Astrocyte of the spinal cord (primary cell): ENCODE measurements at regions not wholly inside any gene's neighbourhood (a gene's known extent, or its start where the extent isn't known, plus 50 kb on each side); places are given as distances from the start of the nearest gene placed in this dataset.

Experiments
- DNase-seq: peaks from one replicate; pipeline ENCODE4 v3.0.0; 2011; ENCODE audit warnings: low read depth, low spot score
- H3K4me3 ChIP-seq: 2 replicates; pipeline ENCODE4 v1.5.1; 2011; ENCODE audit warnings: low read depth, mild to moderate bottlenecking, low read length, moderate library complexity
- in situ Hi-C: cut with HindIII; loops from 2 replicates; pipeline ENCODE4 v1.10.0; 2017; ENCODE audit warnings: low sequenced_read_pairs
- TF ChIP-seq, protein P1 (sequence below): IDR thresholded peaks from 2 replicates; pipeline ENCODE4 v1.5.1; 2012; ENCODE audit warnings: low read depth, mild to moderate bottlenecking, low read length, inconsistent platforms

DNA sequence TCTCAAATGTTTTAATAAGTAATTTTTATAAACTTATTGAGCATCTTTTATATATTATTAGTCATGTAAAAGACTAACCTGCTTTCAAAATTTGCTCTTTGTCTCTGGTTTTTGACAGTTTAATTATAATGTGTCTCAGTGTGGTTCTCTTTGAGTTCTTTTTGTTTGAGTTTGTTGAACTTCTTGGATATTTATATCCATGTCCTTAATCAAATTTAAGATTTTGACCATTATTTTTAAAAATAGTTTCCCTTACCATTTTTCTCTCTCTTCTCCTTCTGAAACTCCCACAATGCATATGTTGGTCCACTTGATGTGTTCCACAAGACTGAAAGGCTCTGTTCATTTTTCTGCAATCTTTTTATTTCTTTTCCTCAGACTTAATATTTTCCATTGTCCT, 366.1 kb upstream of the GOLIM4 start:
- DNase-seq, result no peak
- no peak overlapping the region for H3K4me3 ChIP-seq
- TF ChIP-seq, protein P1, sequence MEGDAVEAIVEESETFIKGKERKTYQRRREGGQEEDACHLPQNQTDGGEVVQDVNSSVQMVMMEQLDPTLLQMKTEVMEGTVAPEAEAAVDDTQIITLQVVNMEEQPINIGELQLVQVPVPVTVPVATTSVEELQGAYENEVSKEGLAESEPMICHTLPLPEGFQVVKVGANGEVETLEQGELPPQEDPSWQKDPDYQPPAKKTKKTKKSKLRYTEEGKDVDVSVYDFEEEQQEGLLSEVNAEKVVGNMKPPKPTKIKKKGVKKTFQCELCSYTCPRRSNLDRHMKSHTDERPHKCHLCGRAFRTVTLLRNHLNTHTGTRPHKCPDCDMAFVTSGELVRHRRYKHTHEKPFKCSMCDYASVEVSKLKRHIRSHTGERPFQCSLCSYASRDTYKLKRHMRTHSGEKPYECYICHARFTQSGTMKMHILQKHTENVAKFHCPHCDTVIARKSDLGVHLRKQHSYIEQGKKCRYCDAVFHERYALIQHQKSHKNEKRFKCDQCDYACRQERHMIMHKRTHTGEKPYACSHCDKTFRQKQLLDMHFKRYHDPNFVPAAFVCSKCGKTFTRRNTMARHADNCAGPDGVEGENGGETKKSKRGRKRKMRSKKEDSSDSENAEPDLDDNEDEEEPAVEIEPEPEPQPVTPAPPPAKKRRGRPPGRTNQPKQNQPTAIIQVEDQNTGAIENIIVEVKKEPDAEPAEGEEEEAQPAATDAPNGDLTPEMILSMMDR, result no peak
- in situ Hi-C loops, result no loop called here

DNA sequence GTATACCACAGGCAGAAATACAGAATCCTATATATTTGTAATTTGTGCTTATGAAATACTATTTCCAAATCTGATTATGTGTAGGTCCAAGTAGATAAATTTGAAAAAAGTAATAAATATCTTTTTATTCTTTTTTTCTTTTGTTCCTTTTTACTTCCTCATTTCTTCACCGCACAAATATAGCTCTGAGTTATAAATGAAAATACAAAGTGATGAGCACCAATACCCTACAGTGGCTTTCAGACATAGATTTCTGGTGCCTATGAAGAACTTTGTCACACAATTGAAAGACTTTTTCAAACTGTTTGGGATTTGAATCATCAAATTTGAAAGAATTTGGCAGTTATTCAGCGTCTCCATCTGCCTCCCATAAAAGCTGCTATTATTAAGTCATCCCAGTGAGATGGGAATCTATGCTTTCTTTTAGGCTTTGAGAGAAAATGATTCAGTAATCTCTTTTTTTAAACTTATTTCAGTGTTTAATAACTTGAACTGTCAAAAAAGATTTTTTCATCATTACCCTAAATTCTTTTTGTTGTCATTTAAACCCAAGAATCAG, 363.6 kb upstream of the GOLIM4 start:
- TF ChIP-seq, protein P1, result no peak
- peak; percentile 36 for DNase-seq
- no peak overlapping the region for H3K4me3 ChIP-seq
- in situ Hi-C loops, result no loop called here

DNA sequence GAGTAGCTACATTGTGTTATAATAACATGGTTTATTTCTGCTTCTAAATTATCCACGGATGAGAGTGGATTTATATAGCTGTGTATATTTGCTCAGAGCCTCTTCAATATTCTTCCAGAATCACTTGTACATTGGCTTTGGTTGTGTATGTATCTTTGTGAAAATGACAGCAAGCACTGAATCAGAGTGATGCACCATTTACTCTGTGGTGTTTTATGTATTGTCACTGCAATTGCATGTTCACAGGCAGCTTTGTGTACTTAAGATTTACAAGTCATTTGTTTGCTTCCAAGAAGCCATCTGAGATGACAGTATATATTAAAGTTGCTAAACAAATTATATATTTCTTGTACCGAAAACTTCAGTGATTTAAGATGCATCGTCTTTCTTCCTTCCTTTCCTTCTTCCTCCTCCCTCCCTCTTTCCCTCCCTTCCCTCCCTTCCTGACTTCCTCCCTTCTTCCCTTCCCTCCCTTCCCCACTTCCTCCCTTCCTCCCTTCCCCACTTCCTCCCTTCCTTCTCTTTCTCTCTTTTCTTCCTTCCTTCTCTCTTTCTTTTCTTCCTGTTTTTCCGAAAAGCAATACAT, 362.3 kb upstream of the GOLIM4 start:
- DNase-seq, result no peak
- no peak overlapping the region for H3K4me3 ChIP-seq
- in situ Hi-C loops, result no loop called here
- TF ChIP-seq, protein P1, result no peak

DNA sequence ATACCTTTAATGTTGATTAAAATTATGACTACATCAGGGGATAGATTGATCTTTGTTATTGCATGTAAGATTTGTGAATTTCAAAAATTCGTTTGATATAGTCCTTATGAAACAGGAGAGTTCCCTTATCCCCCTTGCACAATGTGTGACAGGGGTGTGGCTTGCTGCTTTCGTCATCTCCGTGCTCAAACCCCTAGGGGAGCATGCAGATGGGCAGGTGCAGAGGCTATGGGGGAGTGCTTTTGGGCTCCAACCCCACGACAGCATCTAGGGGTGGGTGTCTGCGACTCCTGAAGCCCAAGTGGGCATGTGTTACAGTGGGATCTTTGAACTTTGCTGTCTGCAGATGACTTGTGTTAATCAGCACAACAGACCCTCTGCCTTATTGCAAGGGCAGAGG, 360.1 kb upstream of the GOLIM4 start:
- no peak for DNase-seq
- H3K4me3 ChIP-seq, result no peak overlapping the region
- in situ Hi-C loops, result no loop called here
- TF ChIP-seq, protein P1, result no peak

DNA sequence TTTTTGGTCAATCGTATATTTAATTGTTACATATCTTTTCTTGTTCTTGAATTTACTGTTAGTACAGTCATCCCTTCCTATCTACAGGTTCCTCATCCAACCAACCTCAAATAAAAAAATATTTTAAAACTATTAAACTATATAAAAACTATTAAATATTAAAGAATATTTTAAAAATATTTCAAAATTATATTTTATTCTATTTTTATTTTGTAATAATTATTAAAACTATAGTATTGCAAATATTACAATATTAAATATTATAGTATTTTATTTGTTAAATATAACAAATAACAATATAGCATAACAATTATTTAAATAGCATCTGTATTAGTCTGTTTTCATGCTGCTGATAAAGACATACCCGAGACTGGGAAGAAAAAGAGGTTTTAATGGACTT, 357.9 kb upstream of the GOLIM4 start:
- in situ Hi-C loops, result no loop called here
- H3K4me3 ChIP-seq, result no peak overlapping the region
- no peak for DNase-seq
- TF ChIP-seq, protein P1, result no peak

DNA sequence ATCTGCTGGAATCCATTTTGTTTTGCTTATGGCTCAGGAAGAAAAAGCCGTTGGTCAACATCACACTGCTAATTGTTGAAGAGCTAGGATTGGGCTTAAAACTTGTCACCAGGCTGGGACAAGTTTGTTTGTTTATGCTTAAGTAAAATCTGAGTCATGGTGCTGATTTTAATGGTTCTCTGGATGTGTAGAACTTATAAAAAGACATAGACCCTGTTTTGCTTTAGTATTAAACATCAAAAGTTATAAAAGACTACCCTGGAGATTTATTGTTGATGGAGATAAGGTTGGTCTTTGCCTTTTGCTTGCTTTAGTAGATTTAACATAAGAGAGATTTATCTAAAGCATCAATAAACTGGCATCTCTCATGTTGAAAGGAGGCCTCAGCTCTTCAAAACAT, 348.2 kb upstream of the GOLIM4 start:
- H3K4me3 ChIP-seq, result no peak overlapping the region
- no peak for DNase-seq
- TF ChIP-seq, protein P1, result no peak
- in situ Hi-C loops, result no loop called here
